GM23338 (cell line): ENCODE measurements at regions not wholly inside any gene's neighbourhood (a gene's known extent, or its start where the extent isn't known, plus 50 kb on each side); places are given as distances from the start of the nearest gene placed in this dataset.
A peak's percentile ranks its signal among the peaks of the same experiment; 100 is the strongest.

ENCODE experiments used
- CREB1 ChIP-seq: fragments of 250-450 bp; sonication (Bioruptor Pico); IDR thresholded peaks from 2 replicates; pipeline ENCODE4 v1.5.0; 2020; ENCODE audit warnings: low read depth, mild to moderate bottlenecking, moderate library complexity
- EZH2 ChIP-seq: fragments of 200-600 bp; sonication (generic); IDR thresholded peaks from one replicate; pipeline ENCODE4 v1.8.0; 2017; ENCODE audit warnings: antibody characterized with exemption, mild to moderate bottlenecking, low read depth; ENCODE audit not compliant: unreplicated experiment
- EZH2phosphoT487 ChIP-seq: fragments of 200-600 bp; sonication (generic); IDR thresholded peaks from one replicate; pipeline ENCODE4 v1.8.1; 2018; ENCODE audit warnings: antibody characterized with exemption; ENCODE audit not compliant: unreplicated experiment
- TF ChIP-seq, protein P1 (sequence below), 2 experiments: fragments of 200-600 bp in 1 of 2; sonication (generic) in 1 of 2; conservative IDR thresholded peaks; 2 replicates each; pipeline versions ENCODE4 v1.5.1 to v1.6.1; 2016 to 2017; ENCODE audit warnings: antibody characterized with exemption in 2 of 2, low read depth in 2 of 2, mild to moderate bottlenecking in 2 of 2, moderate library complexity in 1 of 2
- TF ChIP-seq, protein P2 (sequence below): IDR thresholded peaks from one replicate; pipeline ENCODE4 v1.6.1; 2018; ENCODE audit warnings: antibody characterized with exemption; ENCODE audit not compliant: unreplicated experiment

DNA sequence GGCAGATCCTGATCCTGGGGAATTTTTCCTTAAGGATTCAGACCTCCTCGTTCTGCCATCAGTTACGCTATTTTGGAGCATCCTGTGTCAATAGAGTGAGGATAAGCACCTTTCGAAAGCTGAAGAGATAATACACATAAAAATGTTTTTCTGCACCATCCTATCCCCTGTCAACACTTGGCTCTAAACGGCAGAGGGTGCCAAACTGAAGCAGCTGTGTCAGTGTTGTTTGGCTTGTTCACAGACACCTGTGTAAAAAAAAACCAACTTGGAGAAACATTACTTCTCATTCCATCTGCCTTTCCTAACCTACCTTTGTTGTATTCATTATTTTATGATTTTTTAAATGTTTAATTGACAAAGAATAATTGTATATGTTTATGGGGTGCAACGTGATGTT lies 417.0 kb upstream of the DDI1 start:
- TF ChIP-seq EZH2phosphoT487 (no peak), EZH2 (no peak), CREB1 (CRISPR knock-in tag) (no peak)
- TF ChIP-seq, protein P1, sequence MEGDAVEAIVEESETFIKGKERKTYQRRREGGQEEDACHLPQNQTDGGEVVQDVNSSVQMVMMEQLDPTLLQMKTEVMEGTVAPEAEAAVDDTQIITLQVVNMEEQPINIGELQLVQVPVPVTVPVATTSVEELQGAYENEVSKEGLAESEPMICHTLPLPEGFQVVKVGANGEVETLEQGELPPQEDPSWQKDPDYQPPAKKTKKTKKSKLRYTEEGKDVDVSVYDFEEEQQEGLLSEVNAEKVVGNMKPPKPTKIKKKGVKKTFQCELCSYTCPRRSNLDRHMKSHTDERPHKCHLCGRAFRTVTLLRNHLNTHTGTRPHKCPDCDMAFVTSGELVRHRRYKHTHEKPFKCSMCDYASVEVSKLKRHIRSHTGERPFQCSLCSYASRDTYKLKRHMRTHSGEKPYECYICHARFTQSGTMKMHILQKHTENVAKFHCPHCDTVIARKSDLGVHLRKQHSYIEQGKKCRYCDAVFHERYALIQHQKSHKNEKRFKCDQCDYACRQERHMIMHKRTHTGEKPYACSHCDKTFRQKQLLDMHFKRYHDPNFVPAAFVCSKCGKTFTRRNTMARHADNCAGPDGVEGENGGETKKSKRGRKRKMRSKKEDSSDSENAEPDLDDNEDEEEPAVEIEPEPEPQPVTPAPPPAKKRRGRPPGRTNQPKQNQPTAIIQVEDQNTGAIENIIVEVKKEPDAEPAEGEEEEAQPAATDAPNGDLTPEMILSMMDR (conservative IDR thresholded peaks at IDR 0.05; ENCODE audit: low read depth in 2 of 2), result peak in 1 of 2 experiments; percentile 39; a peak in 2 of 4 replicates
- TF ChIP-seq, protein P2, sequence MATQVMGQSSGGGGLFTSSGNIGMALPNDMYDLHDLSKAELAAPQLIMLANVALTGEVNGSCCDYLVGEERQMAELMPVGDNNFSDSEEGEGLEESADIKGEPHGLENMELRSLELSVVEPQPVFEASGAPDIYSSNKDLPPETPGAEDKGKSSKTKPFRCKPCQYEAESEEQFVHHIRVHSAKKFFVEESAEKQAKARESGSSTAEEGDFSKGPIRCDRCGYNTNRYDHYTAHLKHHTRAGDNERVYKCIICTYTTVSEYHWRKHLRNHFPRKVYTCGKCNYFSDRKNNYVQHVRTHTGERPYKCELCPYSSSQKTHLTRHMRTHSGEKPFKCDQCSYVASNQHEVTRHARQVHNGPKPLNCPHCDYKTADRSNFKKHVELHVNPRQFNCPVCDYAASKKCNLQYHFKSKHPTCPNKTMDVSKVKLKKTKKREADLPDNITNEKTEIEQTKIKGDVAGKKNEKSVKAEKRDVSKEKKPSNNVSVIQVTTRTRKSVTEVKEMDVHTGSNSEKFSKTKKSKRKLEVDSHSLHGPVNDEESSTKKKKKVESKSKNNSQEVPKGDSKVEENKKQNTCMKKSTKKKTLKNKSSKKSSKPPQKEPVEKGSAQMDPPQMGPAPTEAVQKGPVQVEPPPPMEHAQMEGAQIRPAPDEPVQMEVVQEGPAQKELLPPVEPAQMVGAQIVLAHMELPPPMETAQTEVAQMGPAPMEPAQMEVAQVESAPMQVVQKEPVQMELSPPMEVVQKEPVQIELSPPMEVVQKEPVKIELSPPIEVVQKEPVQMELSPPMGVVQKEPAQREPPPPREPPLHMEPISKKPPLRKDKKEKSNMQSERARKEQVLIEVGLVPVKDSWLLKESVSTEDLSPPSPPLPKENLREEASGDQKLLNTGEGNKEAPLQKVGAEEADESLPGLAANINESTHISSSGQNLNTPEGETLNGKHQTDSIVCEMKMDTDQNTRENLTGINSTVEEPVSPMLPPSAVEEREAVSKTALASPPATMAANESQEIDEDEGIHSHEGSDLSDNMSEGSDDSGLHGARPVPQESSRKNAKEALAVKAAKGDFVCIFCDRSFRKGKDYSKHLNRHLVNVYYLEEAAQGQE, result no peak
